ENCODE measurements at regions not wholly inside any gene's neighbourhood (a gene's known extent, or its start where the extent isn't known, plus 50 kb on each side); places are given as distances from the start of the nearest gene placed in this dataset.

DNA sequence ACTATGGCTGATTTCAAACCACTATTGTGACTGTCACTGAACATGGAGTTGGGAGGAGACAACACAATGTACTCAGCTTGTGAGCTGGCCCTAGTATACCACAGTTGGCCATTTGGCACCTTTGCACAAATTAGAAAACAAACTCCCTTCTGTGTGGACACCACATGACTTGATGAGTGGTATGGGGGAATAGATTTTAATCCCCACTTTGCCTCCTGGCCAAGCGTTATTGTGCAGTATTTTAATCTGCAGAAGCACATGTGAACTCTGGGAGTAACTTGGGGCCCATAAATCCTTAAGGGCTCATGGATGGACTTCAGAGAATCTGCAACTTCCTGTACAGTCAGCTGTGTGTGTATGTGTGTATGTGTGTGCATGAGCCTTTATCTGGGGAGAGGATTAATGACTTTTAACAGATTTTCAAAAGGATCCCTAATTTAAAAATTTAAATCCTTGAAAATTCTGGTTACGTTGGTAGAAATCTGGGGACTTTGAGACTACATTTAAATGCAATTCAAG, 105.0 kb upstream of the PAQR3 start:
- no peak for DNase-seq (ENCODE audit: low read depth in 6 of 9, low spot score in 9 of 9)
- Histone ChIP-seq H3K9me3 (ENCODE audit: control insufficient read depth in 2 of 2, insufficient read depth in 1 of 2, low read length in 1 of 2) (no peaks in the 10 kb centered on the region), H3K27me3 (ENCODE audit: control insufficient read depth in 2 of 2, insufficient read depth in 1 of 2, low read length in 1 of 2) (no peaks in the 10 kb centered on the region), H3K4me1 (ENCODE audit: control insufficient read depth in 2 of 2, insufficient read depth in 2 of 2, low read length in 2 of 2) (no peaks in the 10 kb centered on the region), H3K4me3 (ENCODE audit: low read length in 2 of 2) (no peak overlapping the region), H3K27ac (ENCODE audit: low read depth in 1 of 2, low read length in 1 of 2) (no peak overlapping the region), H3K36me3 (ENCODE audit: control insufficient read depth in 2 of 2, insufficient read depth in 2 of 2, low read length in 1 of 2) (no peaks in the 10 kb centered on the region)
- WGBS: 92% methylated on average over 2 of the region's 2 CpGs

DNA sequence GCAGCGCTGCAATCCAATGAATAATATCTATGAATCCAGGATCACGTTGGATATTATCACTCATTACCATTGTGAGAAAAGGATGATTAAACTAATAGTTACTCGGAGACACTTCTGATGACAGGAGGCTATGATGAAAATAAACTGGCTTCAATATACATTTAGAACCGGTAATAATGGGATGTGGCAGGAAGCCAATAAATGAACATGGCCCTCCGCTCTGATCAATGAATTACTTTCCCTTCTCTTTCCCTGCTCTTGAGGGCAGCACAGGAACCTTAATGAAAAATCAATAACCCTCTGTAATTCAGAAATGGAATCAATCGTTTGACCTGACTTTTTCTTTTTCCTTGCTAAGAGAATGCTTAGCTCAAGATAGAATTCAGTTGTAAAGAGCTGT, 103.9 kb upstream of the PAQR3 start:
- H3K27me3 ChIP-seq (ENCODE audit: control insufficient read depth in 2 of 2, insufficient read depth in 1 of 2, low read length in 1 of 2): no peaks in the 10 kb centered on the region
- no peak overlapping the region for H3K4me3 ChIP-seq (ENCODE audit: low read length in 2 of 2)
- no peaks in the 10 kb centered on the region for H3K4me1 ChIP-seq (ENCODE audit: control insufficient read depth in 2 of 2, insufficient read depth in 2 of 2, low read length in 2 of 2)
- H3K36me3 ChIP-seq (ENCODE audit: control insufficient read depth in 2 of 2, insufficient read depth in 2 of 2, low read length in 1 of 2): no peaks in the 10 kb centered on the region
- WGBS: 98% methylated on average over 6 of the region's 6 CpGs
- H3K9me3 ChIP-seq (ENCODE audit: control insufficient read depth in 2 of 2, insufficient read depth in 1 of 2, low read length in 1 of 2): no peaks in the 10 kb centered on the region
- H3K27ac ChIP-seq (ENCODE audit: low read depth in 1 of 2, low read length in 1 of 2): no peak overlapping the region
- no peak for DNase-seq (ENCODE audit: low read depth in 6 of 9, low spot score in 9 of 9)

DNA sequence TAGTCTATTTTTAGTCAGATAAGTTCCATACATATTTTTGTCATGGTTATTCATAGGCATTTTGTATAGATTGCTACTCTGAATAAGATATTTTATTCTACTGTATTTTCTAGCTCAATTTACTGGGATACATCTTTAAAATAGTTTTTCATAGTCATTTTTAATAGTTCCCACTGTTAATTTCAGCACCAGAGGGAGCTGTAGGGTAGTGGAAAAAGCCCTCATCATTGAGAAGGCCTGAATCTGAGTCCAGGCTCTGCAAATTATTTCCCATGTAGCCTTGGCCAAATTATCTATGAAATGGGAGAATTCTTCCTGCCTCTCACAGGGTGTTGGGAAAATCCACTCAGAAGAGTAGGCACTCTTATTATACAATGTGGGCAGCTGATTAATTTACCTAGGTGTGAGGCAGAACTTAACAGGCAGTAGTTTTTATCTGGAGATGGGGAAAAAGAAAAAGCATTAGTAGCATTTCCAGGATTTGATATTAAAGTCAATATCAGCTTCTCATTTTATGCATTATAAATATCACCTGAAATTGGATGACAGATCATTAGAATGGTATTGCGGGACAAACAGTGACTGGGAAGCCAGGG, 102.9 kb upstream of the PAQR3 start:
- H3K36me3 ChIP-seq (ENCODE audit: control insufficient read depth in 2 of 2, insufficient read depth in 2 of 2, low read length in 1 of 2): no peaks in the 10 kb centered on the region
- no peaks in the 10 kb centered on the region for H3K4me1 ChIP-seq (ENCODE audit: control insufficient read depth in 2 of 2, insufficient read depth in 2 of 2, low read length in 2 of 2)
- H3K9me3 ChIP-seq (ENCODE audit: control insufficient read depth in 2 of 2, insufficient read depth in 1 of 2, low read length in 1 of 2): no peaks in the 10 kb centered on the region
- peak in 5 of 9 donors; percentile 3 to 24 (median 4) for DNase-seq (ENCODE audit: low read depth in 6 of 9, low spot score in 9 of 9)
- WGBS: 97% methylated on average over 1 of the region's 1 CpG
- H3K4me3 ChIP-seq (ENCODE audit: low read length in 2 of 2): no peak overlapping the region
- no peak overlapping the region for H3K27ac ChIP-seq (ENCODE audit: low read depth in 1 of 2, low read length in 1 of 2)
- H3K27me3 ChIP-seq (ENCODE audit: control insufficient read depth in 2 of 2, insufficient read depth in 1 of 2, low read length in 1 of 2): no peaks in the 10 kb centered on the region

GRCh38 chr4:79034544-79034943, 95.3 kb upstream of the PAQR3 start:
- 98% methylated on average over 2 of the region's 2 CpGs for WGBS
- H3K4me3 ChIP-seq (ENCODE audit: low read length in 2 of 2): no peak overlapping the region
- no peak overlapping the region for H3K27ac ChIP-seq (ENCODE audit: low read depth in 1 of 2, low read length in 1 of 2)
- no peaks in the 10 kb centered on the region for H3K27me3 ChIP-seq (ENCODE audit: control insufficient read depth in 2 of 2, insufficient read depth in 1 of 2, low read length in 1 of 2)
- no peaks in the 10 kb centered on the region for H3K36me3 ChIP-seq (ENCODE audit: control insufficient read depth in 2 of 2, insufficient read depth in 2 of 2, low read length in 1 of 2)
- no peaks in the 10 kb centered on the region for H3K4me1 ChIP-seq (ENCODE audit: control insufficient read depth in 2 of 2, insufficient read depth in 2 of 2, low read length in 2 of 2)
- DNase-seq (ENCODE audit: low read depth in 6 of 9, low spot score in 9 of 9): no peak
- H3K9me3 ChIP-seq (ENCODE audit: control insufficient read depth in 2 of 2, insufficient read depth in 1 of 2, low read length in 1 of 2): no peaks in the 10 kb centered on the region

GRCh38 chr4:79030973-79031372, 91.7 kb upstream of the PAQR3 start:
- Histone ChIP-seq H3K36me3 (ENCODE audit: control insufficient read depth in 2 of 2, insufficient read depth in 2 of 2, low read length in 1 of 2) (no peaks in the 10 kb centered on the region), H3K4me1 (ENCODE audit: control insufficient read depth in 2 of 2, insufficient read depth in 2 of 2, low read length in 2 of 2) (no peaks in the 10 kb centered on the region), H3K27me3 (ENCODE audit: control insufficient read depth in 2 of 2, insufficient read depth in 1 of 2, low read length in 1 of 2) (no peaks in the 10 kb centered on the region), H3K9me3 (ENCODE audit: control insufficient read depth in 2 of 2, insufficient read depth in 1 of 2, low read length in 1 of 2) (no peaks in the 10 kb centered on the region), H3K4me3 (ENCODE audit: low read length in 2 of 2) (no peak overlapping the region), H3K27ac (ENCODE audit: low read depth in 1 of 2, low read length in 1 of 2) (no peak overlapping the region)
- 93% methylated on average over 1 of the region's 1 CpG for WGBS
- DNase-seq (ENCODE audit: low read depth in 6 of 9, low spot score in 9 of 9): no peak

DNA sequence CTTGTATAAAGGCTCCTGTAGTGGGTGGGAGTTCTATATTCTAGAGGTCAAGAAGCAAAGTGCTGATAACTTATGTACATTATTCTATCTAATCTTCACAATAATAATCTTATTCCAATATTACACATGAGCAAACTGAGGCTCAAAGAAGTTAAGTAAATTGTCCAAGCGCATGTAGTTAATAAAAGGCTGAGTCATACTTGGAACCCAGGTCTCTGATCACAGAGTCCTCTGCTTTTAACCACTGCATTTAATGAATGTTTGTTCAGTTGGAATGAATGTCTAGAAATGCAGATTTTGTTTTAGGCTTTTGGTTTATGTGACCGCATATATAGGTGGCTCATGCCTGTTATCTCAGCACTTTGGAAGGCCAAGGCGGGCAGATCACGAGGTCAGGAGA, 88.4 kb upstream of the PAQR3 start:
- 97% methylated on average over 4 of the region's 4 CpGs for WGBS
- H3K36me3 ChIP-seq (ENCODE audit: control insufficient read depth in 2 of 2, insufficient read depth in 2 of 2, low read length in 1 of 2): no peaks in the 10 kb centered on the region
- H3K9me3 ChIP-seq (ENCODE audit: control insufficient read depth in 2 of 2, insufficient read depth in 1 of 2, low read length in 1 of 2): no peaks in the 10 kb centered on the region
- no peak for DNase-seq (ENCODE audit: low read depth in 6 of 9, low spot score in 9 of 9)
- no peaks in the 10 kb centered on the region for H3K27me3 ChIP-seq (ENCODE audit: control insufficient read depth in 2 of 2, insufficient read depth in 1 of 2, low read length in 1 of 2)
- no peak overlapping the region for H3K27ac ChIP-seq (ENCODE audit: low read depth in 1 of 2, low read length in 1 of 2)
- no peaks in the 10 kb centered on the region for H3K4me1 ChIP-seq (ENCODE audit: control insufficient read depth in 2 of 2, insufficient read depth in 2 of 2, low read length in 2 of 2)
- H3K4me3 ChIP-seq (ENCODE audit: low read length in 2 of 2): no peak overlapping the region

DNA sequence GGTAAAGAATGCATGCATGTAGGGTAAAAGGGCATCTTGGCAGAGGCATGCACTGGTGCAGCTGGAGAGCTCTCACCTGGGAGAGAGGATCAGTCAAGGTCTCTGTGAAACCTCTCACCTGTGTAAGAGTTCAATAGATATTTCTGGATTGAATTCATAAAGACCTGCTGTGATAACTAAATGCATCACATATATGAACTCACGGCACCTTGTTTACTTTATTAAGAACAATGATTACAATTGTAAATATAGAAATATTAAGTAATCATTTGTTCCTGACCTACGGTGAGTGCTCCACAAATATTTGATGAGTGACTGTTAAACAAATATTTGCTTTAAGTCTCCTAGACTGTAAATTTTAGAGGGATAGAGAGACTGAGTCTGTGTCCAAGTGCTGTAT, 85.9 kb upstream of the PAQR3 start:
- H3K36me3 ChIP-seq (ENCODE audit: control insufficient read depth in 2 of 2, insufficient read depth in 2 of 2, low read length in 1 of 2): no peaks in the 10 kb centered on the region
- no peak for DNase-seq (ENCODE audit: low read depth in 6 of 9, low spot score in 9 of 9)
- H3K27me3 ChIP-seq (ENCODE audit: control insufficient read depth in 2 of 2, insufficient read depth in 1 of 2, low read length in 1 of 2): no peaks in the 10 kb centered on the region
- no peak overlapping the region for H3K4me3 ChIP-seq (ENCODE audit: low read length in 2 of 2)
- H3K4me1 ChIP-seq (ENCODE audit: control insufficient read depth in 2 of 2, insufficient read depth in 2 of 2, low read length in 2 of 2): no peaks in the 10 kb centered on the region
- no peaks in the 10 kb centered on the region for H3K9me3 ChIP-seq (ENCODE audit: control insufficient read depth in 2 of 2, insufficient read depth in 1 of 2, low read length in 1 of 2)
- no peak overlapping the region for H3K27ac ChIP-seq (ENCODE audit: low read depth in 1 of 2, low read length in 1 of 2)
- 23% methylated on average over 2 of the region's 2 CpGs for WGBS

- H3K27me3 ChIP-seq (ENCODE audit: control insufficient read depth in 2 of 2, insufficient read depth in 1 of 2, low read length in 1 of 2): no peaks in the 10 kb centered on the region
- no peaks in the 10 kb centered on the region for H3K36me3 ChIP-seq (ENCODE audit: control insufficient read depth in 2 of 2, insufficient read depth in 2 of 2, low read length in 1 of 2)
- no peak overlapping the region for H3K27ac ChIP-seq (ENCODE audit: low read depth in 1 of 2, low read length in 1 of 2)
- no peak overlapping the region for H3K4me3 ChIP-seq (ENCODE audit: low read length in 2 of 2)
- 96% methylated on average over 8 of the region's 8 CpGs for WGBS
- no peaks in the 10 kb centered on the region for H3K4me1 ChIP-seq (ENCODE audit: control insufficient read depth in 2 of 2, insufficient read depth in 2 of 2, low read length in 2 of 2)
- H3K9me3 ChIP-seq (ENCODE audit: control insufficient read depth in 2 of 2, insufficient read depth in 1 of 2, low read length in 1 of 2): no peaks in the 10 kb centered on the region
- no peak for DNase-seq (ENCODE audit: low read depth in 6 of 9, low spot score in 9 of 9)
These were observed 84.8 kb upstream of the PAQR3 start for GRCh38 chr4:79023799-79024770.

DNA sequence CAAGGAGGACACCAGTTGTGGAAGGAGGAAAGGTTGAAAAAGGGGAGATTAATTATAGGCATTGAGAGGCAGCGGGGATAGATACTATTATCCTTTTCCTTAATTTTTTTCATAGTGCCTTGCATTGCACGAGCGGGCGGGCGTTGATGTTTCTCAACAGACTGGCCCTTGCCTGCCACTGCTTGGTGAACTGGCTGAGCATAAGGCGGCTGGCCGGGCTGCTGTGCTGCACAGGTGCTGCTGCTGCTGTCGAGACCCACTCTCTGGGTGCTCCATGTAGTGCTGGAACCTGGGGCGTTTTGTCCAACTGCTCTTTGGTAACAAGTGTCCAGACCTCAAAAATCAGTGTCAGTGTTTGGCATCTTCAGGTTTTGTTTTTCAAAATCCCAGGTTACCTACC, 83.3 kb upstream of the PAQR3 start:
- no peak overlapping the region for H3K27ac ChIP-seq (ENCODE audit: low read depth in 1 of 2, low read length in 1 of 2)
- WGBS: 98% methylated on average over 9 of the region's 9 CpGs
- DNase-seq (ENCODE audit: low read depth in 6 of 9, low spot score in 9 of 9): no peak

More for the DNA sequence above, 83.3 kb upstream of the PAQR3 start:
- no peak overlapping the region for H3K4me3 ChIP-seq (ENCODE audit: low read length in 2 of 2)
- H3K9me3 ChIP-seq (ENCODE audit: control insufficient read depth in 2 of 2, insufficient read depth in 1 of 2, low read length in 1 of 2): no peaks in the 10 kb centered on the region
- no peaks in the 10 kb centered on the region for H3K27me3 ChIP-seq (ENCODE audit: control insufficient read depth in 2 of 2, insufficient read depth in 1 of 2, low read length in 1 of 2)
- H3K4me1 ChIP-seq (ENCODE audit: control insufficient read depth in 2 of 2, insufficient read depth in 2 of 2, low read length in 2 of 2): no peaks in the 10 kb centered on the region
- no peaks in the 10 kb centered on the region for H3K36me3 ChIP-seq (ENCODE audit: control insufficient read depth in 2 of 2, insufficient read depth in 2 of 2, low read length in 1 of 2)
